ENCODE measurements at regions not wholly inside any gene's neighbourhood (a gene's known extent, or its start where the extent isn't known, plus 50 kb on each side); places are given as distances from the start of the nearest gene placed in this dataset.

GRCh38 chr2:60678551-60678950 is 77.5 kb upstream of the PAPOLG start:
- no peak for DNase-seq (ENCODE audit: low read depth)
- TF ChIP-seq CTCF (IDR thresholded peaks at IDR 0.05; ENCODE audit: control insufficient read depth, insufficient read depth, low read depth, low read length, missing control alignments) = no peak
- H3K4me3 ChIP-seq (ENCODE audit: control insufficient read depth, low read depth, low read length) = no peak overlapping the region

GRCh38 chr2:60679036-60679780 is 76.9 kb upstream of the PAPOLG start:
- no peak overlapping the region for H3K4me3 ChIP-seq (ENCODE audit: control insufficient read depth, low read depth, low read length)
- no peak for TF ChIP-seq CTCF (IDR thresholded peaks at IDR 0.05; ENCODE audit: control insufficient read depth, insufficient read depth, low read depth, low read length, missing control alignments)
- no peak for DNase-seq (ENCODE audit: low read depth)

GRCh38 chr2:60693551-60693950 is 62.5 kb upstream of the PAPOLG start:
- no peak for DNase-seq (ENCODE audit: low read depth)
- TF ChIP-seq CTCF (IDR thresholded peaks at IDR 0.05; ENCODE audit: control insufficient read depth, insufficient read depth, low read depth, low read length, missing control alignments) = no peak
- H3K4me3 ChIP-seq (ENCODE audit: control insufficient read depth, low read depth, low read length) = no peak overlapping the region

- TF ChIP-seq CTCF (IDR thresholded peaks at IDR 0.05; ENCODE audit: control insufficient read depth, insufficient read depth, low read depth, low read length, missing control alignments) = no peak
- no peak for DNase-seq (ENCODE audit: low read depth)
- no peak overlapping the region for H3K4me3 ChIP-seq (ENCODE audit: control insufficient read depth, low read depth, low read length)
These were observed 60.3 kb upstream of the PAPOLG start for GRCh38 chr2:60695793-60696192.

- no peak for TF ChIP-seq CTCF (IDR thresholded peaks at IDR 0.05; ENCODE audit: control insufficient read depth, insufficient read depth, low read depth, low read length, missing control alignments)
These were observed 56.5 kb upstream of the PAPOLG start for GRCh38 chr2:60699617-60700016.

GRCh38 chr2:60706021-60706420 is 50.0 kb upstream of the PAPOLG start:
- peak; percentile 42 for DNase-seq (ENCODE audit: low read depth)
- H3K4me3 ChIP-seq (ENCODE audit: control insufficient read depth, low read depth, low read length) = no peak overlapping the region

More at GRCh38 chr2:60699617-60700016, 56.5 kb upstream of the PAPOLG start:
- no peak overlapping the region for H3K4me3 ChIP-seq (ENCODE audit: control insufficient read depth, low read depth, low read length)
- DNase-seq (ENCODE audit: low read depth) = no peak

More at GRCh38 chr2:60706021-60706420, 50.0 kb upstream of the PAPOLG start:
- no peak for TF ChIP-seq CTCF (IDR thresholded peaks at IDR 0.05; ENCODE audit: control insufficient read depth, insufficient read depth, low read depth, low read length, missing control alignments)

Data from AG09309 (cell line).